ENCODE measurements at regions not wholly inside any gene's neighbourhood (a gene's known extent, or its start where the extent isn't known, plus 50 kb on each side); places are given as distances from the start of the nearest gene placed in this dataset.

DNA sequence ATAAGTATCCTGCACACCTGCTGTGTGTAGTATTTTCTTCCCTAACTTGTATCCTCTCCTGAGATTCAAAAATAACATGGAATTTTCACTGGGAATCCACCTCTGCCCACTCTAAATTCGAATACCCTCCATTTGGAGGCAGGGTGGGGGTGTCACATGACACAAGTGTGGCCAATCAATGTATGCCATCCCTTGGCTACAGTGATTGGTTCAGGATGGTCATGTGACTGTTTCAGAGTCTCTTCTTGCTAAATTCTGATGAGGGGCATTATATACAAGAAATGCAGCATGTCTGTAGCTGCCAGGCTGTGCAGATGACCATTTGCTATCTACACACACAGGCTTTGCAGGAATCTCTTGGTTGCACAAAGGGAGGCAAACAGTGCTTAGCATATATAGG, 86.8 kb upstream of the TMEM132C start:
- no peaks in the 10 kb centered on the region for H3K4me1 ChIP-seq (ENCODE audit: insufficient read depth, low read length, severe bottlenecking)

DNA sequence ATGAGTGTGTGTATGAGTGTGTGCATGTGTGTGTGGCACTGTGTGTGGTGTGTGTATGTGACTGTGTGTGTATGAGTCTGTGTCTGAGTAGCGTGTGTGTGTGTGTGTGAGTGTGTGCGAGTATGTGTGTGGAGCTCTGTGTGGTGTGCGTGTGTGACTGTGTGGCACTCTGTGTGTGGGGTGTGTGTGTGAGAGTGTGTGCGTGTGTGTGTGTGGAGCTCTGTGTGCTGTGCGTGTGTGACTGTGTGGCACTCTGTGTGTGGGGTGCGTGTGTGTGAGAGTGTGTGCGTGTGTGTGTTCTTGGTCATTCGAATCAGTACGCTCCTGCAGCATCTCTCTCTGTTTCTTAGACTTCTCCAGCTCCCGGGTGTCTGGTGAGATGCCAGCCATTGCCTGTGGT, 76.9 kb upstream of the TMEM132C start:
- H3F3A ChIP-seq (ENCODE audit: insufficient read depth, low read length): no peaks in the 10 kb centered on the region
- no peaks in the 10 kb centered on the region for H3K9me2 ChIP-seq (ENCODE audit: low read depth, low read length)
- H3K4me3 ChIP-seq (ENCODE audit: low read depth, low read length, poor library complexity, severe bottlenecking): no peak overlapping the region
- H3K36me3 ChIP-seq (ENCODE audit: insufficient read depth, low read length): no peaks in the 10 kb centered on the region
- no peak overlapping the region for H3K27ac ChIP-seq (ENCODE audit: low read depth, low read length, poor library complexity, severe bottlenecking)
- no peaks in the 10 kb centered on the region for H3K9me3 ChIP-seq (ENCODE audit: low read length)
- H3K79me2 ChIP-seq (ENCODE audit: insufficient read depth, low read length): no peaks in the 10 kb centered on the region
- H3K9ac ChIP-seq (ENCODE audit: low read length): no peak overlapping the region
- H3K4me1 ChIP-seq (ENCODE audit: insufficient read depth, low read length, severe bottlenecking): no peaks in the 10 kb centered on the region
- H3K27me3 ChIP-seq (ENCODE audit: insufficient read depth, low read length): no peaks in the 10 kb centered on the region
- H4K20me1 ChIP-seq (ENCODE audit: insufficient read depth, low read length): no peaks in the 10 kb centered on the region
- TF ChIP-seq EZH2 (IDR thresholded peaks at IDR 0.05; ENCODE audit: borderline replicate concordance, low read length): no peak
- no peak for TF ChIP-seq CTCF (IDR thresholded peaks at IDR 0.05; ENCODE audit: low read length)
- no peak overlapping the region for H2AFZ ChIP-seq (ENCODE audit: low read length)
- no peak overlapping the region for H3K4me2 ChIP-seq (ENCODE audit: low read length)

More for the DNA sequence above, 86.8 kb upstream of the TMEM132C start:
- no peak for TF ChIP-seq CTCF (IDR thresholded peaks at IDR 0.05; ENCODE audit: low read length)
- Histone ChIP-seq H3K4me3 (ENCODE audit: low read depth, low read length, poor library complexity, severe bottlenecking) (no peak overlapping the region), H4K20me1 (ENCODE audit: insufficient read depth, low read length) (no peaks in the 10 kb centered on the region), H3K9ac (ENCODE audit: low read length) (no peak overlapping the region), H3K4me2 (ENCODE audit: low read length) (no peak overlapping the region), H3K36me3 (ENCODE audit: insufficient read depth, low read length) (no peaks in the 10 kb centered on the region), H3F3A (ENCODE audit: insufficient read depth, low read length) (no peaks in the 10 kb centered on the region), H3K79me2 (ENCODE audit: insufficient read depth, low read length) (no peaks in the 10 kb centered on the region), H3K27me3 (ENCODE audit: insufficient read depth, low read length) (no peaks in the 10 kb centered on the region), H3K9me2 (ENCODE audit: low read depth, low read length) (no peaks in the 10 kb centered on the region), H3K27ac (ENCODE audit: low read depth, low read length, poor library complexity, severe bottlenecking) (no peak overlapping the region), H3K9me3 (ENCODE audit: low read length) (no peaks in the 10 kb centered on the region), H2AFZ (ENCODE audit: low read length) (no peak overlapping the region)

DNA sequence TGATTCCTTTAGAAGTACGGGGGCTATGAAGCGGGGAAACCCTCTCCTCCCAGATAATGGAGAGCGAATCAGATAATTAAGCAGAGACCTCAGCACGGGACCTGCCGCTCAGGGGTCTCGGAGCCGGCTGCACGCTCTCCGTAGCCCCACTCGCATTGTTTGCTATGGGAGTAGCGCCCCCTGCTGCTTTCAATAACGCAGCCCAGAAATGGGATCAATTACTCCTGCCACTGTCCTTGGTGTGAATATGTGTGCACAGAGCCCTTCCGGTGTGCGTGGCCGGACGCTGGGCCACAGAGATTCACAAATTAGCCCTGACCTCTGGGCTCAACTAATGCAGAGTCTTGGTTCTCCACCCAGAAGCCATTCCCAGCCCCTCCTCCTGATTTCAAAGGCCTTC, 76.4 kb upstream of the TMEM132C start:
- H2AFZ ChIP-seq (ENCODE audit: low read length): no peak overlapping the region
- no peaks in the 10 kb centered on the region for H3K9me2 ChIP-seq (ENCODE audit: low read depth, low read length)
- H3K4me2 ChIP-seq (ENCODE audit: low read length): no peak overlapping the region
- H4K20me1 ChIP-seq (ENCODE audit: insufficient read depth, low read length): no peaks in the 10 kb centered on the region
- H3K9ac ChIP-seq (ENCODE audit: low read length): no peak overlapping the region
- no peaks in the 10 kb centered on the region for H3K27me3 ChIP-seq (ENCODE audit: insufficient read depth, low read length)
- H3K4me3 ChIP-seq (ENCODE audit: low read depth, low read length, poor library complexity, severe bottlenecking): no peak overlapping the region
- H3K9me3 ChIP-seq (ENCODE audit: low read length): no peaks in the 10 kb centered on the region
- H3K27ac ChIP-seq (ENCODE audit: low read depth, low read length, poor library complexity, severe bottlenecking): no peak overlapping the region
- H3F3A ChIP-seq (ENCODE audit: insufficient read depth, low read length): no peaks in the 10 kb centered on the region
- H3K79me2 ChIP-seq (ENCODE audit: insufficient read depth, low read length): no peaks in the 10 kb centered on the region
- no peaks in the 10 kb centered on the region for H3K4me1 ChIP-seq (ENCODE audit: insufficient read depth, low read length, severe bottlenecking)
- peak; percentile 43 for TF ChIP-seq CTCF (IDR thresholded peaks at IDR 0.05; ENCODE audit: low read length)
- no peak for TF ChIP-seq EZH2 (IDR thresholded peaks at IDR 0.05; ENCODE audit: borderline replicate concordance, low read length)
- H3K36me3 ChIP-seq (ENCODE audit: insufficient read depth, low read length): no peaks in the 10 kb centered on the region
